Immature natural killer cell (primary cell): ENCODE measurements at regions not wholly inside any gene's neighbourhood (a gene's known extent, or its start where the extent isn't known, plus 50 kb on each side); places are given as distances from the start of the nearest gene placed in this dataset.

Experiments used
- DNase-seq, 3 donors: peaks; one replicate each; pipeline ENCODE4 v3.0.0; 2022; ENCODE audit warnings: mixed read lengths in 1 of 3
- H3K27ac Mint-ChIP-seq, 6 donors: one replicate each; pipeline ENCODE4 v1.8.0; 2020; ENCODE audit warnings: mixed read lengths in 6 of 6, mild to moderate bottlenecking in 5 of 6, inconsistent platforms in 4 of 6, moderate library complexity in 3 of 6
- H3K27me3 Mint-ChIP-seq, 3 donors: one replicate each; pipeline ENCODE4 v1.8.0; 2020 to 2021; ENCODE audit warnings: low read depth in 3 of 3, mild to moderate bottlenecking in 3 of 3, mixed read lengths in 3 of 3, moderate library complexity in 3 of 3, inconsistent platforms in 1 of 3
- H3K36me3 Mint-ChIP-seq, 3 donors: one replicate each; pipeline ENCODE4 v1.8.0; 2020; ENCODE audit warnings: mixed read lengths in 3 of 3, inconsistent platforms in 2 of 3, mild to moderate bottlenecking in 2 of 3
- H3K4me1 Mint-ChIP-seq, 2 donors: one replicate each; pipeline ENCODE4 v1.8.0; 2020; ENCODE audit warnings: inconsistent platforms in 2 of 2, mild to moderate bottlenecking in 2 of 2, mixed read lengths in 2 of 2, moderate library complexity in 1 of 2
- H3K4me3 Mint-ChIP-seq, 5 donors: one replicate each; pipeline ENCODE4 v1.8.0; 2020; ENCODE audit warnings: mild to moderate bottlenecking in 5 of 5, mixed read lengths in 5 of 5, inconsistent platforms in 3 of 5, moderate library complexity in 3 of 5
- H3K9me3 Mint-ChIP-seq, 6 donors: one replicate each; pipeline ENCODE4 v1.8.0; 2020; ENCODE audit warnings: mild to moderate bottlenecking in 6 of 6, mixed read lengths in 6 of 6, inconsistent platforms in 4 of 6, moderate library complexity in 3 of 6

GRCh38 chr3:72189339-72189738 lies 404.4 kb upstream of the PROK2 start:
- no peak for DNase-seq
- no peaks in the 10 kb centered on the region for H3K9me3 Mint-ChIP-seq
- no peak overlapping the region for H3K4me3 Mint-ChIP-seq
- no peaks in the 10 kb centered on the region for H3K4me1 Mint-ChIP-seq
- peaks cover 0 to 3% (median 3%) of the 10 kb centered on the region in 3 donors for H3K27me3 Mint-ChIP-seq
- H3K36me3 Mint-ChIP-seq, result no peaks in the 10 kb centered on the region
- H3K27ac Mint-ChIP-seq, result no peak overlapping the region

GRCh38 chr3:72188536-72188935 lies 403.6 kb upstream of the PROK2 start:
- H3K27ac Mint-ChIP-seq, result no peak overlapping the region
- H3K36me3 Mint-ChIP-seq, result no peaks in the 10 kb centered on the region
- H3K27me3 Mint-ChIP-seq, result peaks cover 0 to 3% (median 0%) of the 10 kb centered on the region in 3 donors

GRCh38 chr3:72187131-72187530 lies 402.2 kb upstream of the PROK2 start:
- peaks cover 0 to 4% (median 3%) of the 10 kb centered on the region in 3 donors for H3K27me3 Mint-ChIP-seq
- no peak for DNase-seq
- H3K4me3 Mint-ChIP-seq, result no peak overlapping the region
- no peaks in the 10 kb centered on the region for H3K4me1 Mint-ChIP-seq
- H3K9me3 Mint-ChIP-seq, result no peaks in the 10 kb centered on the region
- no peaks in the 10 kb centered on the region for H3K36me3 Mint-ChIP-seq
- no peak overlapping the region for H3K27ac Mint-ChIP-seq

More at GRCh38 chr3:72188536-72188935, 403.6 kb upstream of the PROK2 start:
- Mint-ChIP-seq H3K4me1 (no peaks in the 10 kb centered on the region), H3K4me3 (no peak overlapping the region), H3K9me3 (no peaks in the 10 kb centered on the region)
- no peak for DNase-seq

- H3K27ac Mint-ChIP-seq, result no peak overlapping the region
- no peak overlapping the region for H3K4me3 Mint-ChIP-seq
These were observed 401.5 kb upstream of the PROK2 start for GRCh38 chr3:72186400-72186855.

GRCh38 chr3:72185549-72186399 lies 400.8 kb upstream of the PROK2 start:
- H3K4me3 Mint-ChIP-seq, result no peak overlapping the region
- no peaks in the 10 kb centered on the region for H3K4me1 Mint-ChIP-seq
- DNase-seq, result no peak
- no peaks in the 10 kb centered on the region for H3K9me3 Mint-ChIP-seq
- H3K27ac Mint-ChIP-seq, result no peak overlapping the region
- peaks cover 2 to 4% (median 2%) of the 10 kb centered on the region in 3 donors for H3K27me3 Mint-ChIP-seq
- no peaks in the 10 kb centered on the region for H3K36me3 Mint-ChIP-seq

More at GRCh38 chr3:72186400-72186855, 401.5 kb upstream of the PROK2 start:
- Mint-ChIP-seq H3K27me3 (peaks cover 2 to 4% (median 3%) of the 10 kb centered on the region in 3 donors), H3K4me1 (no peaks in the 10 kb centered on the region), H3K9me3 (no peaks in the 10 kb centered on the region), H3K36me3 (no peaks in the 10 kb centered on the region)
- DNase-seq, result no peak

GRCh38 chr3:72183489-72183888 lies 398.5 kb upstream of the PROK2 start:
- H3K4me1 Mint-ChIP-seq, result no peaks in the 10 kb centered on the region
- H3K27me3 Mint-ChIP-seq, result peaks cover 2 to 7% (median 2%) of the 10 kb centered on the region in 3 donors

GRCh38 chr3:72182206-72182605 lies 397.3 kb upstream of the PROK2 start:
- H3K36me3 Mint-ChIP-seq, result no peaks in the 10 kb centered on the region
- H3K4me3 Mint-ChIP-seq, result no peak overlapping the region
- peaks cover 8 to 10% of the 10 kb centered on the region in 2 donors for H3K4me1 Mint-ChIP-seq
- DNase-seq, result no peak
- no peak overlapping the region for H3K27ac Mint-ChIP-seq
- no peaks in the 10 kb centered on the region for H3K9me3 Mint-ChIP-seq
- peaks cover 2 to 7% (median 6%) of the 10 kb centered on the region in 3 donors for H3K27me3 Mint-ChIP-seq

More at GRCh38 chr3:72183489-72183888, 398.5 kb upstream of the PROK2 start:
- H3K27ac Mint-ChIP-seq, result no peak overlapping the region
- H3K4me3 Mint-ChIP-seq, result no peak overlapping the region
- no peak for DNase-seq
- H3K9me3 Mint-ChIP-seq, result no peaks in the 10 kb centered on the region
- H3K36me3 Mint-ChIP-seq, result no peaks in the 10 kb centered on the region

- DNase-seq, result no peak
- Mint-ChIP-seq H3K27ac (no peak overlapping the region), H3K9me3 (no peaks in the 10 kb centered on the region), H3K4me1 (peaks cover 17 to 20% of the 10 kb centered on the region in 2 donors), H3K27me3 (peaks cover under 1 to 12% (median 12%) of the 10 kb centered on the region in 3 donors), H3K36me3 (no peaks in the 10 kb centered on the region), H3K4me3 (no peak overlapping the region)
These were observed 396.3 kb upstream of the PROK2 start for GRCh38 chr3:72181251-72181650.

- peaks cover 19 to 23% of the 10 kb centered on the region in 2 donors for H3K4me1 Mint-ChIP-seq
- peaks cover 0 to 4% (median 0%) of the 10 kb centered on the region in 6 donors for H3K9me3 Mint-ChIP-seq
- DNase-seq, result no peak
- peaks cover 8 to 21% (median 20%) of the 10 kb centered on the region in 3 donors for H3K27me3 Mint-ChIP-seq
- no peaks in the 10 kb centered on the region for H3K36me3 Mint-ChIP-seq
- H3K4me3 Mint-ChIP-seq, result no peak overlapping the region
- no peak overlapping the region for H3K27ac Mint-ChIP-seq
These were observed 395.5 kb upstream of the PROK2 start for GRCh38 chr3:72180405-72180804.

GRCh38 chr3:72179107-72179464 lies 394.1 kb upstream of the PROK2 start:
- no peak overlapping the region for H3K4me3 Mint-ChIP-seq
- H3K9me3 Mint-ChIP-seq, result peaks cover 0 to 4% (median 0%) of the 10 kb centered on the region in 6 donors
- H3K27ac Mint-ChIP-seq, result no peak overlapping the region
- H3K36me3 Mint-ChIP-seq, result no peaks in the 10 kb centered on the region
- H3K27me3 Mint-ChIP-seq, result peaks cover 8 to 26% (median 22%) of the 10 kb centered on the region in 3 donors
- peaks cover 19 to 23% of the 10 kb centered on the region in 2 donors for H3K4me1 Mint-ChIP-seq
- no peak for DNase-seq

GRCh38 chr3:72178463-72179106 lies 393.6 kb upstream of the PROK2 start:
- Mint-ChIP-seq H3K27ac (no peak overlapping the region), H3K4me1 (peaks cover 19 to 23% of the 10 kb centered on the region in 2 donors), H3K4me3 (no peak overlapping the region), H3K36me3 (no peaks in the 10 kb centered on the region), H3K27me3 (peaks cover 8 to 26% (median 22%) of the 10 kb centered on the region in 3 donors), H3K9me3 (peaks cover 0 to 4% (median 0%) of the 10 kb centered on the region in 6 donors)
- DNase-seq, result no peak

- Mint-ChIP-seq H3K4me3 (peak overlapping the region; percentile 51 to 68 (median 57)), H3K27me3 (peaks cover 8 to 23% (median 22%) of the 10 kb centered on the region in 3 donors), H3K27ac (no peak overlapping the region), H3K9me3 (peaks cover 0 to 4% (median 0%) of the 10 kb centered on the region in 6 donors), H3K4me1 (peaks cover 19 to 23% of the 10 kb centered on the region in 2 donors), H3K36me3 (no peaks in the 10 kb centered on the region)
- DNase-seq, result peak; percentile 11 to 20 (median 16)
These were observed 392.4 kb upstream of the PROK2 start for GRCh38 chr3:72177075-72178050.

- H3K4me3 Mint-ChIP-seq, result peak overlapping the region; percentile 51 to 68 (median 57)
- DNase-seq, result peak in 1 of 3 donors; percentile 16
- peaks cover 19 to 23% of the 10 kb centered on the region in 2 donors for H3K4me1 Mint-ChIP-seq
- H3K9me3 Mint-ChIP-seq, result peaks cover 0 to 4% (median 0%) of the 10 kb centered on the region in 6 donors
- H3K27ac Mint-ChIP-seq, result peak overlapping the region in 1 of 6 donors; percentile 56
- peaks cover 8 to 22% (median 21%) of the 10 kb centered on the region in 3 donors for H3K27me3 Mint-ChIP-seq
- H3K36me3 Mint-ChIP-seq, result no peaks in the 10 kb centered on the region
These were observed 391.6 kb upstream of the PROK2 start for GRCh38 chr3:72176537-72177041.
